ENCODE measurements at regions not wholly inside any gene's neighbourhood (a gene's known extent, or its start where the extent isn't known, plus 50 kb on each side); places are given as distances from the start of the nearest gene placed in this dataset.

- intact Hi-C loops (cut with DNase I): no loop called here
- Histone ChIP-seq H3K27me3 (no peaks in the 10 kb centered on the region), H3K4me1 (no peaks in the 10 kb centered on the region), H3K9me3 (no peaks in the 10 kb centered on the region), H3K4me3 (replicated peaks in 1 of 3) (no peak overlapping the region), H3K36me3 (no peaks in the 10 kb centered on the region), H3K27ac (no peak overlapping the region)
- no peak for TF ChIP-seq CTCF (IDR thresholded peaks at IDR 0.05)
- TF ChIP-seq POLR2A (IDR thresholded peaks at IDR 0.05): no peak
- 69 to 70% methylated on average over 2 of the region's 2 CpGs for WGBS, 2 donors
- DNase-seq: no peak
Measured at GRCh38 chr4:57993944-57994343, 883.8 kb upstream of the IGFBP7 start.

DNA sequence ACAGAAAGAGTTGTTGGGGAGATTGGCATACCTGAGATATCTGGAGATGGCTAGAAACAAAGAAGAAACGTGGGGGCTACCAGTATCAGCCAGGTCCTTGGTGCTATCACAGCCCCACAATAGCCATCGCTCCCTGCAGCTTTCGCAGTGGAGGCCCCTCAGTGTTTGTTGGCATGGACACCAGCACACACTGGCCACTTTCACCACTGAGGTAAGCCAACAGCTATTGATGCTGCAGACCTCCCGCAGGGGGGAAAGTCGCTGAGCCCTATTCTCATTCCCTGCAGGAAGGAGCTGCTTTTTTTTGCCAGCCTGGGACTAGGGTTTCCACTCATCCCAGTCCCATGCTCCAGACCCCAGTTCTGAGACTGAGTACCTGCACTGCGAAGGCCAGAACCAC, 879.2 kb upstream of the IGFBP7 start:
- Histone ChIP-seq H3K9me3 (no peaks in the 10 kb centered on the region), H3K27me3 (no peaks in the 10 kb centered on the region), H3K27ac (no peak overlapping the region), H3K4me1 (no peaks in the 10 kb centered on the region), H3K4me3 (replicated peaks in 1 of 3) (no peak overlapping the region), H3K36me3 (no peaks in the 10 kb centered on the region)
- 86 to 90% methylated on average over 6 of the region's 6 CpGs for WGBS, 2 donors
- intact Hi-C loops (cut with DNase I): no loop called here
- TF ChIP-seq POLR2A (IDR thresholded peaks at IDR 0.05) (no peak), CTCF (IDR thresholded peaks at IDR 0.05) (no peak)
- DNase-seq: no peak

DNA sequence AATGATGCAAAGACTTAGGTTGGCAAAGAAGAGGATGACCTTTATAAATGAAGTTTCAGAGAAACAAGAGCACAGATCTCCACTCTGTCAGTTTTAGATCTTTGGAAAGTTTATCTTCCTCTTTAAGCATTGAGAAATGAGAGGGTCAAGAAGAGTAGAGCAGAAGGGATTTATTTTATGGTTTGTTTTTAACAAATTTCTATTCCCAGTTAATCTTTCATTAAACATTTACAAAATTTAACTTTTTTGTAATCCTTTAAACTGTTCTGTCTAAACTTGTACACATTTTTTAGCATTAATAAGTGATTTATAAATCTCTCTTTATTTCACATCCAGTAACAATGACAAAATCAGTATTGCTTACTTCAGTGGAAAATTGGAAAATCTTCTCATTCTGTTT, 875.0 kb upstream of the IGFBP7 start:
- DNase-seq: no peak
- intact Hi-C loops (cut with DNase I): no loop called here
- no peak for TF ChIP-seq POLR2A (IDR thresholded peaks at IDR 0.05)
- no peak for TF ChIP-seq CTCF (IDR thresholded peaks at IDR 0.05)
- Histone ChIP-seq H3K27me3 (no peaks in the 10 kb centered on the region), H3K4me3 (replicated peaks in 1 of 3) (no peak overlapping the region), H3K4me1 (no peaks in the 10 kb centered on the region), H3K9me3 (no peaks in the 10 kb centered on the region), H3K36me3 (no peaks in the 10 kb centered on the region), H3K27ac (no peak overlapping the region)

DNA sequence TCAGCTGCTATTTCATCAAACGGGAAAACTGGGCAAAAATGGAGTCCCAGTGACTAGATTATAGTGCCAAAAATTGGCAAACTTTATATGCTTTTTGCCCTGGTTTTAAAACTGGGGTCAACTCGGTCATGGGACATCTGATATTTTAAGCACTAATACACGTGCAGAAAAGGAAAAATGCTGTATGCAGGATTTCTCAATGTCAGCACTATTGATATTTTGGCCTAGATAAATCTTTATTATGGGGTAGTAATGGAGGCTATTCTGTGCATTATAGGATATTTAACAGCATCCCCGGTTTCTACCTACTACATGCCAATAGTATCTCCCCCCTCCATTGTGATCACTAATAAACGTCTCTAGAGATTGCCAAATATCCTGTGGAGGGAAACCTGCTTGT, 870.9 kb upstream of the IGFBP7 start:
- Histone ChIP-seq H3K27ac (no peak overlapping the region), H3K36me3 (no peaks in the 10 kb centered on the region), H3K4me3 (replicated peaks in 1 of 3) (no peak overlapping the region), H3K27me3 (no peaks in the 10 kb centered on the region), H3K4me1 (no peaks in the 10 kb centered on the region), H3K9me3 (no peaks in the 10 kb centered on the region)
- WGBS, 2 donors: 76 to 79% methylated on average over 5 of the region's 5 CpGs
- intact Hi-C loops (cut with DNase I): no loop called here
- TF ChIP-seq POLR2A (IDR thresholded peaks at IDR 0.05) (no peak), CTCF (IDR thresholded peaks at IDR 0.05) (no peak)
- DNase-seq: no peak

DNA sequence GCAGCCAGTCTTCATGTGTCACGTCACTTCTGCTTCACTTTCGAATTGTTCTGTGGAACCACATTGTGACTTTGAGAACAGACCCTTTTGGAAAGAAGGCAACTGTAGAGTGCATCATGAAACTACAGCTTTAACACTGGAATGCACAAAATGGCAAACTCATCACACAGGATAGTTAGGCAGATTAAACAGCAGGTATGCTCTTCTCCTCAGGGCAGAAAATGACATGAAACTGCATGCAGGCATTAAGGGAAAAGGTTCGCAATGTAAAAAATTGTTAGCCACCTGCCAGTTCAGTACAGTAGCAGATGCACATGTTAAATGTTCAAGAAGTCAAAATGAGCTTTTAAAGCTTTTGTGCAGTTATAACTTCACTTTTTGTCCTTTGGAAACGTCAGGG, 864.6 kb upstream of the IGFBP7 start:
- H3K27me3 ChIP-seq: no peaks in the 10 kb centered on the region
- no peaks in the 10 kb centered on the region for H3K4me1 ChIP-seq
- intact Hi-C loops (cut with DNase I): no loop called here
- H3K4me3 ChIP-seq (replicated peaks in 1 of 3): no peak overlapping the region
- H3K27ac ChIP-seq: no peak overlapping the region
- no peaks in the 10 kb centered on the region for H3K9me3 ChIP-seq
- no peaks in the 10 kb centered on the region for H3K36me3 ChIP-seq
- TF ChIP-seq CTCF (IDR thresholded peaks at IDR 0.05) (no peak), POLR2A (IDR thresholded peaks at IDR 0.05) (no peak)
- 91% methylated on average over 4 of the region's 4 CpGs for WGBS, 2 donors
- DNase-seq: no peak
